Prostate gland (tissue), 2 donors: ENCODE measurements at regions not wholly inside any gene's neighbourhood (a gene's known extent, or its start where the extent isn't known, plus 50 kb on each side); places are given as distances from the start of the nearest gene placed in this dataset.

Source experiments
- DNase-seq: peaks from one replicate; pipeline ENCODE4 v3.0.0-alpha.2; 2019; ENCODE audit warnings: low spot score
- H3K27ac ChIP-seq, 2 donors: fragments of 200-600 bp; sonication (generic); 2 replicates each; pipeline ENCODE4 v1.5.1; 2017 to 2019
- H3K27me3 ChIP-seq: fragments of 200-600 bp; sonication (generic); replicated peaks from 2 replicates; pipeline ENCODE4 v1.5.1; 2019; ENCODE audit not compliant: insufficient read depth
- H3K36me3 ChIP-seq, 2 donors: fragments of 200-600 bp; sonication (generic); 1 replicate in 1 of 2; 2 replicates in 1 of 2; pipeline versions ENCODE4 v1.5.1 to v1.8.1; 2017 to 2019
- H3K4me1 ChIP-seq: fragments of 200-600 bp; sonication (generic); replicated peaks from 2 replicates; pipeline ENCODE4 v1.5.1; 2019
- H3K4me3 ChIP-seq, 2 donors: fragments of 200-600 bp; sonication (generic); 2 replicates each; pipeline ENCODE4 v1.5.1; 2017 to 2019
- H3K9me3 ChIP-seq: fragments of 200-600 bp; sonication (generic); 2 replicates; pipeline ENCODE4 v1.5.1; 2017
- CTCF ChIP-seq, 4 experiments: fragments of 200-600 bp in 2 of 4; fragments of 450-650 bp in 2 of 4; sonication (generic) in 2 of 4; IDR thresholded peaks; 1 replicate in 3 of 4; 2 replicates in 1 of 4; pipeline ENCODE4 v1.5.1; 2016 to 2019; ENCODE audit warnings: antibody characterized with exemption in 4 of 4, mild to moderate bottlenecking in 2 of 4, moderate library complexity in 2 of 4
- POLR2A ChIP-seq: fragments of 450-650 bp; IDR thresholded peaks from one replicate; pipeline ENCODE4 v1.6.1; 2016; ENCODE audit warnings: antibody characterized with exemption, mild to moderate bottlenecking
- POLR2AphosphoS5 ChIP-seq: sonication (generic); formaldehyde crosslinking; IDR thresholded peaks from one replicate; pipeline ENCODE4 v1.6.1; 2017; ENCODE audit warnings: antibody characterized with exemption
- WGBS: methylation state at CpG from one replicate; pipeline ENCODE4 v1.1.5; 2018; 5-methylcytosine and 5-hydroxymethylcytosine counted together
- intact Hi-C: fragments of 100-400 bp; cut with DNase I; formaldehyde crosslinking; loops from one replicate; pipeline ENCODE4 v1.14.2; 2022

- Histone ChIP-seq H3K4me1 (no peaks in the 10 kb centered on the region), H3K9me3 (no peaks in the 10 kb centered on the region), H3K4me3 (no peak overlapping the region), H3K27me3 (no peaks in the 10 kb centered on the region), H3K27ac (peak overlapping the region in 1 of 2 donors; percentile 39), H3K36me3 (no peaks in the 10 kb centered on the region)
- no peak for DNase-seq
- 85% methylated on average over 9 of the region's 9 CpGs for WGBS
- intact Hi-C loops = no loop called here
- no peak for TF ChIP-seq POLR2A
- TF ChIP-seq CTCF (IDR thresholded peaks at IDR 0.05) = no peak
- no peak for TF ChIP-seq POLR2AphosphoS5
These were observed 143.3 kb upstream of the IGF1R start for GRCh38 chr15:98504998-98505397.

DNA sequence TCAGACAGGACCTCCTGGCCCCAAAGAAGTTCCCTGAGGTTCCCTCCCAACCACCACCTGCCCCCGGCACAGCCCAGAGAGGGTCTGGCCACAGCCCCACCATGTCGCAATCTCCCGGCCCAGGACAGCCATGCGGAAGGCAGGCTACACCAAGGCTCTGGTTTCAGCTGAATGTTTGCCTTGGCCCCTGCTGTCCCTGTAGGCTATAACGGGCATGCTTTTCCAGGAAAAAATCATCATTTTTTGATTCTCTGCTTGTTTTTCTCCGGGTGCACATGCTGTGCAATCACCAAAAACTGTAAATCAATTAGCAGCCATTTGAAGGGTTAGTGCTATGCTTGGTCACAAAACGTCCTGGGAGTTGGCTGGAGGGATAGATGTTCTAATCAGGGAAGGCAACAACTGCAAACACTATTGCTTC is 142.7 kb upstream of the IGF1R start:
- DNase-seq = peak; percentile 50
- H3K27ac ChIP-seq = peak overlapping the region in 1 of 2 donors; percentile 44
- TF ChIP-seq POLR2AphosphoS5 (peak; percentile 55), POLR2A (no peak)
- no peaks in the 10 kb centered on the region for H3K9me3 ChIP-seq
- H3K4me1 ChIP-seq = no peaks in the 10 kb centered on the region
- WGBS = 13% methylated on average over 7 of the region's 7 CpGs
- no peaks in the 10 kb centered on the region for H3K36me3 ChIP-seq
- no peaks in the 10 kb centered on the region for H3K27me3 ChIP-seq
- no peak overlapping the region for H3K4me3 ChIP-seq
- intact Hi-C loops = no loop called here

DNA sequence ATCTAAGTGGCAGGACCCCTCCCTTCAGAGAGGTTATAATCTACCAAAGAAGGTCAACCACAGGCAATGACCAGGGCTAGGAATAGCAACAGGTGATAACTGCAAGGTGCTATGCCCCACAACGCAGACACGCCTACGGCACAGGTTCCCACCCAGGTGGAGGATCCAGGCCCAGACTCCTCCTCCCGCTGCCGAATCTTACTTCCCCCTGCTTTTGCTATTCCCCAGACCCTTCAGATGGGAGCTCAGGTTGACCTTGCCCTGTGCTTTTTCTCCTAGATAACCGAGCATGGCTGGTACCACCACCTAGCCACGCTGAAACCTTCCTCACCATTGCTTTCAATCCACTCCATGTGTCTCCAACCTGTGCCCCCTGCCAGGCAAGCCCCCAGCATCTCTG is 142.2 kb upstream of the IGF1R start:
- Histone ChIP-seq H3K9me3 (no peaks in the 10 kb centered on the region), H3K4me3 (no peak overlapping the region), H3K36me3 (no peaks in the 10 kb centered on the region), H3K27me3 (no peaks in the 10 kb centered on the region), H3K4me1 (no peaks in the 10 kb centered on the region), H3K27ac (peak overlapping the region; percentile 44 to 45)
- TF ChIP-seq POLR2AphosphoS5 (no peak), CTCF (IDR thresholded peaks at IDR 0.05) (no peak), POLR2A (no peak)
- WGBS = 81% methylated on average over 7 of the region's 7 CpGs
- intact Hi-C loops = no loop called here
- no peak for DNase-seq

DNA sequence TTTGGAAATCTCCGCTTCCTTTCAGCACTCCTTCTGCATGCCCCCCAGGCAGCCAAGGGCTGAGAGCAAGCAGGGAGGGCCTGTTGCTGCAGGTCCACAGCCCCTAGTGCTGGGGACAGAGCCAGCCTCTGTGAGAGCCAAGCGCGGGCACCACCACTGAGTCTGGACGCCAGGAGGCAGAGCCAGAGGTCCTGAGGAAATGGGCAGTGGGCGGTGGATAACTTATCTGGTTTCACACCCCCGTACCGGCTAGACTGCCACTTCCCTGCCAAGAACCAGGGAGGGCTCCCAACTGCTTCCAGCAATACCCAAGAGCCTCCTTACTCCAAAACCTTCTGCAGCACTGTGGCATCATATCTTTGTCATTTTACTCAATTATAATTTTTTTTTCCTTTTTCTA is 141.6 kb upstream of the IGF1R start:
- peak; percentile 48 for DNase-seq
- no peaks in the 10 kb centered on the region for H3K36me3 ChIP-seq
- WGBS = 39% methylated on average over 5 of the region's 7 CpGs
- no peaks in the 10 kb centered on the region for H3K27me3 ChIP-seq
- intact Hi-C loops = no loop called here
- peak overlapping the region; percentile 44 to 45 for H3K27ac ChIP-seq
- H3K9me3 ChIP-seq = no peaks in the 10 kb centered on the region
- no peaks in the 10 kb centered on the region for H3K4me1 ChIP-seq
- no peak overlapping the region for H3K4me3 ChIP-seq
- peak; percentile 18 for TF ChIP-seq POLR2AphosphoS5
- TF ChIP-seq POLR2A = no peak

- WGBS = 56% methylated on average over 7 of the region's 7 CpGs
- TF ChIP-seq POLR2AphosphoS5 (no peak), CTCF (IDR thresholded peaks at IDR 0.05) (no peak), POLR2A (no peak)
- Histone ChIP-seq H3K4me3 (no peak overlapping the region), H3K27me3 (no peaks in the 10 kb centered on the region), H3K4me1 (no peaks in the 10 kb centered on the region), H3K9me3 (no peaks in the 10 kb centered on the region), H3K36me3 (no peaks in the 10 kb centered on the region), H3K27ac (no peak overlapping the region)
- intact Hi-C loops = no loop called here
- no peak for DNase-seq
These were observed 134.8 kb upstream of the IGF1R start for GRCh38 chr15:98513428-98513986.

DNA sequence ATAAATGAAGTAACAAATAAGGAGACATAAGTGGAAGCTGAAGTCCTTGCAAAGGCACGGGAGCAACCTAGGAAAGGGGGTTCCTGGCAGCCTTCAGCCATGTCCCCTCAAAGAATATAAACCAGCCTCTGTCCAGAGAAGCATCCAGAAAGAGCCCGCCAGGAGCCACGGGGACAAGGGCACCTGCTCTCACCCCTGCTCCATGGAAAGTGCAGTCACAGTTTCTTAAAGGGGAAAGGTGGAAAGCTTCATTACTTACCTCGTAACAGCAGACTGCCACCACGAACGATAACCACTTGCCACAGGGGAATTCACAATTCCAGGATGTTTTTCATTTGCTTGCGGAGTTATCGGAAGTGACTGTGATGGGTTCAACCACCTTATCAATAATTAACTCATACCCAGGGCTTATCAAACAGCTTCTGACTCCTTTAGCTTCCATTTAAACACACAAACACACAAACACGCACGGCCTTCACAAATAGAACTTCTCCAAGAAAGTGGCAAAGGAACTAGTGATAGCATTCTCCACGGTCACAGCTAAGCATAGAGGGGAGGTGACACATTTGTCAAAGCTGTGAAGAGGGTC is 134.2 kb upstream of the IGF1R start:
- H3K9me3 ChIP-seq = no peaks in the 10 kb centered on the region
- intact Hi-C loops = no loop called here
- TF ChIP-seq POLR2A = no peak
- no peak for TF ChIP-seq CTCF (IDR thresholded peaks at IDR 0.05)
- no peak for TF ChIP-seq POLR2AphosphoS5
- H3K27ac ChIP-seq = no peak overlapping the region
- 85% methylated on average over 11 of the region's 11 CpGs for WGBS
- no peak overlapping the region for H3K4me3 ChIP-seq
- DNase-seq = no peak
- H3K36me3 ChIP-seq = no peaks in the 10 kb centered on the region
- H3K27me3 ChIP-seq = no peaks in the 10 kb centered on the region
- H3K4me1 ChIP-seq = no peaks in the 10 kb centered on the region
